Activated CD4-positive, alpha-beta memory T cell treated with anti-CD3 and anti-CD28 coated beads, Interleukin-2, amount 10 ng/mL, durations not matched to agents 7 days and 5 days (primary cell): ENCODE measurements at regions not wholly inside any gene's neighbourhood (a gene's known extent, or its start where the extent isn't known, plus 50 kb on each side); places are given as distances from the start of the nearest gene placed in this dataset.
"Not testable (repeated sequence)": the region's sequence is repeated elsewhere in the genome, so short reads cannot be mapped to it uniquely, and the experiment has no call there.

Experiments
- CTCF ChIA-PET: fragments of 350-600 bp; sonication (Branson Sonifier 250); formaldehyde crosslinking; loops from one replicate; lab custom pipeline; 2021; ENCODE audit warnings: antibody characterized with exemption, inconsistent platforms; lab: Charles Lee
- POLR2A ChIA-PET: fragments of 350-600 bp; sonication (Branson Sonifier 250); formaldehyde crosslinking; loops from one replicate; lab custom pipeline; 2021; ENCODE audit warnings: antibody characterized with exemption; lab: Charles Lee
- DNase-seq: peaks from one replicate; pipeline ENCODE4 v3.0.0-alpha.2; 2020
- H3K27ac Mint-ChIP-seq: one replicate; pipeline ENCODE4 v1.8.0; 2021; ENCODE audit warnings: mild to moderate bottlenecking, mixed read lengths
- H3K27me3 Mint-ChIP-seq: one replicate; pipeline ENCODE4 v1.8.0; 2021; ENCODE audit warnings: mixed read lengths
- H3K36me3 Mint-ChIP-seq: one replicate; pipeline ENCODE4 v1.8.0; 2021; ENCODE audit warnings: low read depth, mixed read lengths
- H3K4me1 Mint-ChIP-seq: one replicate; pipeline ENCODE4 v1.8.0; 2021; ENCODE audit warnings: mixed read lengths
- H3K4me3 Mint-ChIP-seq: one replicate; pipeline ENCODE4 v1.8.0; 2021; ENCODE audit warnings: mild to moderate bottlenecking, mixed read lengths
- H3K9me3 Mint-ChIP-seq: one replicate; pipeline ENCODE4 v1.8.0; 2021; ENCODE audit warnings: mixed read lengths

DNA sequence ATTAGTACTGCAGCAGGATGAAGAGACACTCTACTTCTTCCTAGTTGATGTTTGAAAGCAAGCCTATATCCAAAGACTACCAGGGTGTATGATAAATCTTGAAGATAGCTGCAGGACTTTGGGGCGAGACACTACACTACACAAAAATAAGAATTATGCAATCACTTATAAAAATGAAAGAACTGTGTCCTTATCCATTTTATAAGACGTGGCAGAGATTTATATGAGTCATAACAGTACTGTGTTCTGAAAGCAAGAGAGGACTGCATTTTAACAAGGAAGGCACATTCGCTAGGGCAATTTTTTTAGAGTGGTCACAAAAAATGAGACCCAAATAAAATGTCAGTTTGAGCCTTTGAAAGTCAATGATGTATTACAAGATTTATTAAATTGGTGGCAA lies 617.0 kb upstream of the LINC00305 start:
- ChIA-PET CTCF (no interaction called here), POLR2A (no interaction called here)
- Mint-ChIP-seq H3K36me3 (no peaks in the 10 kb centered on the region), H3K9me3 (peaks cover 8% of the 10 kb centered on the region), H3K4me3 (no peak overlapping the region), H3K27me3 (no peaks in the 10 kb centered on the region), H3K27ac (no peak overlapping the region), H3K4me1 (no peaks in the 10 kb centered on the region)
- no peak for DNase-seq

DNA sequence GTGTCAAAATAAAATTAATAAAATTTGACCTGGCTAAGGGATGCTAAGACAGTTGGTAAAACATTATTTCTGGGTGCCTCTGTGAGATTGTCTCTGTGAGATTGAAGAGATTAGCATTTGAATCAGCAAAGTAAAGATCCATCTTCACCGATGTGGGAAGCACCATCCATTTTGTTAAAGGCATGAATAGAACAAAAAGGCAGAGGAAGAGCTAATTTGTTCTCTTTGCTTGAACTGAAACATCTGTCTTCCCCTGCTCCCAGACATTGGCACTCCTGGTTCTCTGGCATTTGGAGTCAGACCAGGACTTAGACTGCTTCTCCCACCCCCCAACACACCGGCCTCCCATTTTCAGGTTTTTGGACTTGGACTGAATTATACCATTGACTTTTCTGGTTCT lies 603.8 kb upstream of the LINC00305 start:
- H3K9me3 Mint-ChIP-seq, result peaks cover 16% of the 10 kb centered on the region
- DNase-seq, result no peak
- no peaks in the 10 kb centered on the region for H3K36me3 Mint-ChIP-seq
- H3K4me3 Mint-ChIP-seq, result no peak overlapping the region
- H3K27me3 Mint-ChIP-seq, result no peaks in the 10 kb centered on the region
- ChIA-PET CTCF (no interaction called here), POLR2A (no interaction called here)
- H3K27ac Mint-ChIP-seq, result no peak overlapping the region
- no peaks in the 10 kb centered on the region for H3K4me1 Mint-ChIP-seq

DNA sequence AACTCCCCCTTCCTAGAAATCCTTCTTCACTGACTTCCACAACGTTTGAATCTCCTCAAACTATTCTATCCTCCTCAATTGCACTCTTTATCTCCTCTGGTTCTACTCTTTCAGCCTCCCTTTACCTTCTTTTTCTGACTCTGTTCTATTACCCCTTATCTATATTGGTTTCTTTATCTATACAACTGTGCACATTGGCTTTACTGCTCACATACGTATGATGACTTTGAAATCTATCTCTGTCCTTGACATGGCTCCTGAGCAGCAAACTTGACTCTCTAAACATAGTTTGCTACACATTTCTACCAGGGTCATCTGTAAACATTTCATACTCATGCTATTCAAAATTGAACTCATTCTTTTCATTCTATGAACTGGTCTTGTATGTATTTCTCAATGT lies 601.0 kb upstream of the LINC00305 start:
- Mint-ChIP-seq H3K27me3 (no peaks in the 10 kb centered on the region), H3K9me3 (peaks cover 9% of the 10 kb centered on the region), H3K4me3 (no peak overlapping the region), H3K4me1 (no peaks in the 10 kb centered on the region), H3K27ac (no peak overlapping the region), H3K36me3 (no peaks in the 10 kb centered on the region)
- ChIA-PET CTCF (no interaction called here), POLR2A (no interaction called here)
- no peak for DNase-seq

DNA sequence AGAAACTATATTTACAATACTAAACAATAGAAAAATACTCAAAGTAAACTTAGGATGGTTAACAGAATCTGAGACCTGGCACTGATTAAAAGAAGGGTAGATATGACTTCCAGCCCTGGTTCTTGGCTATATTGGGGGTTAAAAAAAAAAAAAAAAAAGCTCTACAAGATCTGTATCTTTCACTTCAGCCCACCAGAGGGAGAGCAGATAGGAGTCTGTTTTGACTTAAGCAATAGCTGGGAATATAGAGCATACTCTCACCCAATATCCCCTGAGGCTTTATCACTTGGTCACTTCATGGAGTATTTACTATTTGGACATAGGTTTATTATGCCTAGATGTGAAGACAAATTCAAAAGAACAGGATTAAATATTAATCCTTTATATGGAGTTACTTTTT lies 598.9 kb upstream of the LINC00305 start:
- Mint-ChIP-seq H3K4me1 (no peaks in the 10 kb centered on the region), H3K4me3 (no peak overlapping the region), H3K9me3 (peaks cover 9% of the 10 kb centered on the region), H3K27ac (no peak overlapping the region), H3K36me3 (no peaks in the 10 kb centered on the region), H3K27me3 (no peaks in the 10 kb centered on the region)
- no peak for DNase-seq
- ChIA-PET CTCF (no interaction called here), POLR2A (no interaction called here)

DNA sequence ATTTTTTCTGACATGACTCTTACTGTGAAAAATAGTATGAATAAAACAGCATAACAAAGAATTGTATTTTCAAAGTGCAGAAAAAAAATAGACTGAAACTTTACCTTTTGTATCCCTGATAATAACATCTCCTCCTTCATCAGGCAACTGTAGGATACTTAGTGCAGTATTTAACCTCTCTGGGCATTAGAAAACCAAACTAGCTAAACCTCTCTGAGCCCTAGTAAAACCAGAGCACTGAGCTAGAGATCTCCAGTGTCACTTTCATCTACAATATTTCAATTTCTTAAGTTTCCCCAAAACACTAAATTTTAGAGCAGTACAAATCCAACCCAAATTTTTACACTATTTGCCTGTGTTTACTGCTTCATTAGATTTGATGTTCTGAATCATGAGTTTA lies 594.0 kb upstream of the LINC00305 start:
- CTCF ChIA-PET, result no interaction called here
- no peaks in the 10 kb centered on the region for H3K36me3 Mint-ChIP-seq
- no peaks in the 10 kb centered on the region for H3K4me1 Mint-ChIP-seq
- DNase-seq, result no peak
- H3K4me3 Mint-ChIP-seq, result no peak overlapping the region
- no peaks in the 10 kb centered on the region for H3K27me3 Mint-ChIP-seq
- H3K9me3 Mint-ChIP-seq, result peaks cover under 1% of the 10 kb centered on the region
- H3K27ac Mint-ChIP-seq, result no peak overlapping the region
- POLR2A ChIA-PET, result no interaction called here

DNA sequence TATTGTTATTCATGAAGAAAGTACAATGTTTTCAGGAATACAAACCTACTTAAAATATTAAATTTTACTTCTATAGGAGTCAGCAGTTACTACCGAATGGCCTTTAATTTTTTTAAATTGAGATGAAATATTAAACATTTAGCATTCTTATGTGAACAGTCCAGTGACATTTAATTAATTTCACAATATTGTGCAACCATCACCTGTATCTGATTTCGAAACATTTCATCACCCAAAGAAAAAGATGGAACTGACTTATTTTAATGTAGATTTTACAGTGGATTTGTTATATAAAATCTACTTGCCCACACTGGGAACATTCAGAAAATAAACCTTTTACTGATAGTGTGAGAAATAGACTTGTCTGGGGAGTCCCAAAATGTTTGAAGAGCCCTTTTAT lies 585.2 kb upstream of the LINC00305 start:
- no peaks in the 10 kb centered on the region for H3K36me3 Mint-ChIP-seq
- no peaks in the 10 kb centered on the region for H3K27me3 Mint-ChIP-seq
- H3K4me1 Mint-ChIP-seq, result no peaks in the 10 kb centered on the region
- ChIA-PET POLR2A (no interaction called here), CTCF (no interaction called here)
- H3K4me3 Mint-ChIP-seq, result no peak overlapping the region
- H3K27ac Mint-ChIP-seq, result no peak overlapping the region
- DNase-seq, result no peak
- peaks cover 5% of the 10 kb centered on the region for H3K9me3 Mint-ChIP-seq

DNA sequence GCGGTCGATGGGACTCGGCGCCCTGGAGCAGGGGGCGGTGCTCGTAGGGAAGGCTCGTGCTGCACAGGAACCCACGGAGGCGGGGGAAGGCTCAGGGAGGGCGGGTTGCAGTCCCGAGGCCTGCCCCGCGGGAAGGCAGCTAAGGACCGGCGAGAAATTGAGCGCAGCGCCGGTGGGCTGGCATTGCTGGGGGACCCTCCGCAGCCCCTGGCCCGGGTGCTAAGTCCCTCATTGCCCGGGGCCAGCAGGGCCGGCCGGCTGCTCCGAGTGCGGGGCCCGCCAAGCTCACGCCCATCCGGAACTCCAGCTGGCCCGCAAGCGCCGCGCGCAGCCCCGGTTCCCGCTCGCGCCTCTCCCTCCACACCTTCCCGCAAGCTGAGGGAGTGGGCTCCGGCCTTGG lies 576.8 kb upstream of the LINC00305 start:
- POLR2A ChIA-PET, H3K36me3 Mint-ChIP-seq, H3K27me3 Mint-ChIP-seq, H3K4me1 Mint-ChIP-seq, H3K27ac Mint-ChIP-seq, DNase-seq, H3K9me3 Mint-ChIP-seq, H3K4me3 Mint-ChIP-seq, CTCF ChIA-PET: not testable (repeated sequence)

DNA sequence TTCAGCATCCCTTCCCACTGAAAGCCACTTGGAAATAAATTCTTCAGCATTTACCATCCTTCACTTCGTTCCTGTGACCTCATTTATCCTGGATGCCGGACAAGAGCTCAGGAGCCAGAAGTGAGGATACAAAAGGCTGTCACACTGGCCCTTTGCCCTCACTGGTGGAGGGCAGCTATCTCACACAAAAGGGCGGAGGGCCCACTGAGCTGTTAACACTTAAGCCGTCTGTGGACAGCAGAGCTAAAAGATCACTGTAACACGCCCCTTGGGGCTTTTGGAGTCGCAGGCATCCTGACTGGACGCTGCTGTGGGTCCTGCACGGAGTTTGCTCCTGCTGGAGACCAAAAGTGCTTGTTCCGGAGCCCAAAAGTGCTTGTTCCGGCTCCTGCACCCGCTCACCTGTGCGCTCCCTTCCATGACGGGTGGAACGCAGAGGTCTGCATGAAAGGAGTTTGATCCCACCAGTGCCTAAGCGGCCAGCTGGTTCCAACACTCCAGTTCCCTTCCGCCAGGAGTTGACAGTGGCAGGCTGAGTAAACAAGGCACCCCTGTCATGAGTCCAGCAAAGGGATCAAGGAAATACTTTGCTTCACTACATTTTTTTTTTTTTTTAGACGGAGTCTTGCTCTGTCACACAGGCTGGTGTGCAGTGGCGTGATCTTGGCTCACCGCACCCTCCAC lies 572.0 kb upstream of the LINC00305 start:
- Mint-ChIP-seq H3K4me1 (no peaks in the 10 kb centered on the region), H3K4me3 (no peak overlapping the region), H3K27me3 (no peaks in the 10 kb centered on the region), H3K36me3 (no peaks in the 10 kb centered on the region), H3K27ac (no peak overlapping the region), H3K9me3 (peaks cover 8% of the 10 kb centered on the region)
- ChIA-PET POLR2A (no interaction called here), CTCF (no interaction called here)
- no peak for DNase-seq

DNA sequence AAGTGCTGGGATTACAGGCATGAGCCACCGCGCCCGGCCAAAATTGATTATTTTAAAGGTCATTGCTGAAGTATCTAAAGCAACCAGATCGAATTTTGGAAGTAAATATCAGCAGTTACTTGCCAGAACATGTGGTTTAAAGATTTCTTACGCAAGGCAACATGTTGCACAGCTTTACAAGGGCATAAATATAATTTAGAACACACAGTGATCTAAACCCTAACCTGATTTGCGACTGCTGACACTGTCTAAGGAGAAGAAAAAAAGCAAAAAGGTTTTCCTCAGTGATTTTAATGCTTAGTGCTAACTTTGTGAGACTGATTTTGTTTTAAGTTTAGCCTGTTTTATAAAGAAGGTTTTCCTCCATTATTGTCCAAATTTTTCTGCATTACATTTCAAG lies 569.9 kb upstream of the LINC00305 start:
- DNase-seq, result no peak
- POLR2A ChIA-PET, result no interaction called here
- Mint-ChIP-seq H3K4me3 (no peak overlapping the region), H3K4me1 (no peaks in the 10 kb centered on the region), H3K36me3 (no peaks in the 10 kb centered on the region), H3K27ac (no peak overlapping the region), H3K27me3 (no peaks in the 10 kb centered on the region), H3K9me3 (peaks cover 2% of the 10 kb centered on the region)
- CTCF ChIA-PET, result no interaction called here

DNA sequence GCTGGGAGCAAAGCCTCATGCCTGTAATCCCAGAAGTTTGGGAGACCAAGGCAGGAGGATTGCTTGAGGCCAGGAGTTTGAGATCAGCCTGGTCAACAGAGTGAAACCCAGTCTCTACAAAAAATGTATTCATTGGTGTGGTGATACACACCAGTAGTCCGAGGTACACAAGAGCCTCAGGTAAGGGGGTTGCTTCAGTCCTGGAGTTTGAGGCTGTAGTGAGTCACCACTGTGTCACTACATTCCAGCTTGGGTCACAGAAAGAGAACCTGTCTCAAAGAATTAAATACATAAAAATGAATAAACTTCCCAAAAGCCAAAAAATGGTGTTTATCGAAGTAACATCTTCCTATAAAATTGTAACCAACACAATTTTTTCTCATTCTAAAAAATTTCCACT lies 568.1 kb upstream of the LINC00305 start:
- CTCF ChIA-PET, result no interaction called here
- DNase-seq, result no peak
- Mint-ChIP-seq H3K27me3 (no peaks in the 10 kb centered on the region), H3K4me3 (no peak overlapping the region), H3K4me1 (no peaks in the 10 kb centered on the region), H3K36me3 (no peaks in the 10 kb centered on the region), H3K27ac (no peak overlapping the region), H3K9me3 (peaks cover 2% of the 10 kb centered on the region)
- POLR2A ChIA-PET, result no interaction called here

DNA sequence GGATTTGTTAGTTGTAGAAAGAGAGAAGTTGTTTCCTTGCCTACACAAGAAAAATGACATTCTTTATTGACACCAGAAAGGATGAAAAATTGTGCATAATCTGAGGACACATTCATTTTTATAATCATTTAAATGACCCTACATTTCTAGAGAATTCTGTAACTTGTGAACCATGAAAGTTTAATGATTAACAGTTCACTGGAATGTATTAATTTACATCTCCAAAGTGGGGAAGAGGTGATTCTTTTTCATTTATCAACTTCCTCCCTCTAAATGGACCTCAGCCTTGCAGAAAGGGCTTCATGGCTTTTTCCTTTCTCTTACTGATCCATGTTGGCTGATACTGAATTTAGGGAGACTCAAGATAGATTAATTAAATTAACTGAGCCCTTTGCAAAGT lies 565.2 kb upstream of the LINC00305 start:
- H3K27ac Mint-ChIP-seq, result no peak overlapping the region
- H3K4me1 Mint-ChIP-seq, result no peaks in the 10 kb centered on the region
- H3K9me3 Mint-ChIP-seq, result no peaks in the 10 kb centered on the region
- ChIA-PET CTCF (no interaction called here), POLR2A (no interaction called here)
- no peak overlapping the region for H3K4me3 Mint-ChIP-seq
- no peaks in the 10 kb centered on the region for H3K27me3 Mint-ChIP-seq
- no peak for DNase-seq
- H3K36me3 Mint-ChIP-seq, result no peaks in the 10 kb centered on the region

DNA sequence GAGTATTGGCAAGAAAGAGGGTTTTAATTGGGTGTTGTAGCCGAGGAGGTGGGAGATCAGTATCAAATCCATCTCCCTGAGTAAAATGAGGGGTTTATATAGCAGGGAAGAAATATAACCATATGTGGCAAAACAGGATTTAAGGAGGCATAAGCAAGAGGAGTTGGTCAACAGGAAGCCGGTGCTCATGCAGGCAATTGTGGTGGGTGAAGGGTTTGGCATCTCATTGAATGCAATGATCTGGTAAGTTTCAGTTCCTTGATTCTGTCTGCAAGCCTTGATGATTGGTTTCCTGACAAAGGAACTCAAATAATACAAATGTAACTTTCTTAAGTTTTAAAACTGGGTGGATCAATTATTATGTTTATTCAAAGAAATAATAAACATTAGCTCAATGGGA lies 564.4 kb upstream of the LINC00305 start:
- no peaks in the 10 kb centered on the region for H3K27me3 Mint-ChIP-seq

DNA sequence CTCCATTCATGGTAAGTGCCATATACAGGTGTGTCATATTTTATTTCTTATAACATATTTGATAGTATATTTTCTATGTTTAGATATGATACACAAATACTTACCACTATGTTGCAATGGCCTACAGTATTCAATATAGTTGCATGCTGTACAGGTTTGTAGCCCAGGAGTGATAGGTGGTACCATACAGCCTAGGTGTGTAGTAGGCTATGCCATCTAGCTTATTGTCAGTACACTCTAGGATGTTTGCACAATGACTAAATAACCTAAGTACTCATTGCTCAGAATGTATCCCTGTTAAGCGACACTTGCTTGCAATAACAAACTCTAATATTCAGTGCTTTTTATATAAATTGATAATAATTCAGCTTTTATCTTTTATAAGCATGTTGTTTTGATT lies 563.1 kb upstream of the LINC00305 start:
- H3K4me1 Mint-ChIP-seq, result no peaks in the 10 kb centered on the region
- no peak overlapping the region for H3K27ac Mint-ChIP-seq
- no peaks in the 10 kb centered on the region for H3K27me3 Mint-ChIP-seq
- no peaks in the 10 kb centered on the region for H3K36me3 Mint-ChIP-seq
- no peak overlapping the region for H3K4me3 Mint-ChIP-seq
- DNase-seq, result no peak
- CTCF ChIA-PET, result no interaction called here
- POLR2A ChIA-PET, result no interaction called here
- H3K9me3 Mint-ChIP-seq, result no peaks in the 10 kb centered on the region

More for the DNA sequence above, 564.4 kb upstream of the LINC00305 start:
- CTCF ChIA-PET, result no interaction called here
- Mint-ChIP-seq H3K4me3 (no peak overlapping the region), H3K27ac (no peak overlapping the region), H3K4me1 (no peaks in the 10 kb centered on the region), H3K9me3 (no peaks in the 10 kb centered on the region), H3K36me3 (no peaks in the 10 kb centered on the region)
- POLR2A ChIA-PET, result no interaction called here
- no peak for DNase-seq

DNA sequence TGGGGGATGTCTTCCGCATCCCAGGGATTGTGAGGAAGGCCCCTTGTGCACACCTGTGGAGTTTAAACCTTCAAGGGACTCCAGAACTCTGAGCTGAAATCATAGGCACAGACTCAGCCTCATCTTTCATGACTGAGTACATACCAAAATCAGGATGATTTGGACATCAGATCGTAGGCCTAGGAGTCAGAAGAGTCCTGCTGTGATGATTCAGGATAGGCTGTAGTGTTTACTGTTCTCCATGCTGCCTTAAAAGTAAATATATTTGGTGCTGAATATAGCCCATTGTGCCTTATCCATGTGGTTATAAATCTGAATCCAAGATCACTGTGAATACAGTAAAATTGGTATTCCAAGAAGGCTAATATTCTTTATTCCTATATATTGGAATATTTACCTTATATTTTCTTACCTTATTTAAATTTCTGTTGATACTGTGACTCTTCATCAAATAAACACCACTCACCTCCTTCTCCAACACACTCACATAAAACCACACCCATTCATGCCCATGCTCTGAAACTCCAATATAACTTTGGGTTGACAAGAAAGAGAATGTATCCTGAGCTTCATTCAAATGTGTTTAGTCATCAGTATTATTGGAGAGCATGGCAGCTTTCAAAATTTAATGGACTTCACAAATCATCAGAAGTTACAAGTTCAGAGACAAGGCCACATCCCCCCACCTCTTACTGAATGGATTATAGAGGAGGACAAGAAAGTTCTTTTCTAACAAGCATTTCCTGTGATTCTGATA lies 561.4 kb upstream of the LINC00305 start:
- H3K4me3 Mint-ChIP-seq, result no peak overlapping the region
- H3K27ac Mint-ChIP-seq, result no peak overlapping the region
- H3K4me1 Mint-ChIP-seq, result no peaks in the 10 kb centered on the region
- ChIA-PET POLR2A (no interaction called here), CTCF (no interaction called here)
- no peaks in the 10 kb centered on the region for H3K27me3 Mint-ChIP-seq
- H3K36me3 Mint-ChIP-seq, result no peaks in the 10 kb centered on the region
- no peaks in the 10 kb centered on the region for H3K9me3 Mint-ChIP-seq
- no peak for DNase-seq
